ENCODE measurements at regions not wholly inside any gene's neighbourhood (a gene's known extent, or its start where the extent isn't known, plus 50 kb on each side); places are given as distances from the start of the nearest gene placed in this dataset.

DNA sequence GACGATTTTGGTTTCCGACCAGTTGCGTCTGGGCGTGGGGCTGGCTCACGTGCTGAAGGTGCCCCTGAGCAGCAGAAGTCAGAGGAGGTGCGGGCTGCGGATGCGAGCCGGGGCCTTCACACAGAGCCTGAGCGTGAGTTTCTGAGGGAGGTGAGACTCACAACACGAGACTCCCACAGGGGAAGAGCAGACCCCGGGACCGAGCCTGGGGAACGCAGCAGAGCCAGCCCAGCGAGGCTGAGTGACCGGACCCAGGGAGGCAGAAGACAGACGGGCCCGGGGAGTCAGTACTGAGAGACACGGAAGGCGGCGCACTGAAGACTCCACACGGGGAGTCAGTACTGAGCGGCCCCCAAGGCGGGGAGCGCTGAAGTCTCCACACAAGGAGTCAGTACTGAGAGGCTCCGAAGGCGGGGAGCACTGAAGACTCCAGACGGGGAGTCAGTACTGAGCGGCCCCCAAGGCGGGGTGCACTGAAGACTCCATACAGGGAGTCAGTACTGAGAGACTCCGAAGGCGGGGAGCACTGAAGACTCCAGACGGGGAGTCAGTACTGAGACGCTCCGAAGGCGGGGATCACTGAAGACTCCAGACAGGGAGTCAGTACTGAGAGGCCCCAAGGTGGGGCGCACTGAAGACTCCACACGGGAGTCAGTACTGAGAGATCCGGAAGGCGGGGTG lies 77.8 kb downstream of the DLL1 start:
- no peak for DNase-seq

DNA sequence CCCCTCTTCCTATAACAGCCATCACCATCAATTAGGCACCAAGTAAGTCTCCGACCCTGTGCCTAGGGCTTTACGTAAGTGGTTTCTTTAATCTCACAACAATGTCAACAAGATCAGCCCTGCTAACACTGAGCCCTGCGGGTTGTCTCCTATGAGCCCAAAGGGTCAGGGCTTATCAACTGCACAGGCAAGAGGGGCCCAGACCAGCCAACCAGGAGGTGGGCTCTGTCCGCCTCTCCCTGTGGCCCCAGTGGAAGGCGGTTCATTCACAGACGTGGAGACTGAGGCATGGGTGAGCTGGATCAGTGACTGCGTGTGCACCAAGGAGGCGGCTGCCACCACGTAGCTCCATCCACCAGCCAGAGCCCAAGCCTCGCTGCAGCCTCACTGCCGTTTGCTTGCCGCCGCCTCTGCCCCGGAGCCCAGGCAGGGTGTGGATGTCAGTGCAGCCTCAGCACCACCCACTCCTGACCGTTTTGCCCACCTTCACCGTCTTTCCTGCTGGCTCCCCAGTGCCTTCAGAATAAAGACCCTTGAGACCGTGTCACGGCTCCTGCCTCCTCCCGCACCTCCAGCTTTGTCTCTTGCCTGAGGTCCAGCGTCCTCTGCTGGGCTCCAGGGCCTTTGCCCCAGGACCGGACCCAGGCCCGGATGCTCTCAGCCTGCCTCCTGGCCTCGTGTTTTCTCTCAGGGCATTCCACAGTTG lies 78.7 kb downstream of the DLL1 start:
- no peak for DNase-seq

DNA sequence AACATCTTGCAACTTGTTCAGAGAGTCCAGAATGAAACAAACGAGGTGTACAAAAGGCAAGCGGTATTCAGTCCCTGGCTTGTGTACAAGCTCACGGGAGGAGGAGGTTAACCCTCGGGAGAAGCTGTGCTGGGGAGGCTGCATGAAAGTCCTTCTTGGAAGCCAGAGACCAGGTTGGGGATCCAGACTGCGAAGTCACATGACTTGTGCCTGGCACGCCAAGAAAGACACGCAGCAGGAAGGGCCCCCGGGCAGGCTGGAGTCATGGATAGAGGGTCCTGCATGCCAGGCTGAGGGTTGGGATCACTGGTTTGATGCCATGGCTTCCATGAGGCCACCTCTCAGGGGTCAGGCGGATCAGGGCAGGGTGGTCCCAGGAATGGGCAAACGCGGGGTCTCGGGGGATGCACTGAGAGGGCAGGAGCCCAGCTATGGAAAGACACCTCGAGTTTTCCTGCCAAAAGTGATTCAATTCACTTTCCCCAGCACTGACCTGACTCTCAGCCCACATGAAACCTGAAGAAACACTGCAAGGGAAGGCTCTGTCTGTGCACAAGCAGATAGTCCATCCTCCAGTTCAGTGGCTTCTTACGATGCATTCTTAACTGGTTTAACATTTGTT lies 79.4 kb downstream of the DLL1 start:
- DNase-seq = no peak

DNA sequence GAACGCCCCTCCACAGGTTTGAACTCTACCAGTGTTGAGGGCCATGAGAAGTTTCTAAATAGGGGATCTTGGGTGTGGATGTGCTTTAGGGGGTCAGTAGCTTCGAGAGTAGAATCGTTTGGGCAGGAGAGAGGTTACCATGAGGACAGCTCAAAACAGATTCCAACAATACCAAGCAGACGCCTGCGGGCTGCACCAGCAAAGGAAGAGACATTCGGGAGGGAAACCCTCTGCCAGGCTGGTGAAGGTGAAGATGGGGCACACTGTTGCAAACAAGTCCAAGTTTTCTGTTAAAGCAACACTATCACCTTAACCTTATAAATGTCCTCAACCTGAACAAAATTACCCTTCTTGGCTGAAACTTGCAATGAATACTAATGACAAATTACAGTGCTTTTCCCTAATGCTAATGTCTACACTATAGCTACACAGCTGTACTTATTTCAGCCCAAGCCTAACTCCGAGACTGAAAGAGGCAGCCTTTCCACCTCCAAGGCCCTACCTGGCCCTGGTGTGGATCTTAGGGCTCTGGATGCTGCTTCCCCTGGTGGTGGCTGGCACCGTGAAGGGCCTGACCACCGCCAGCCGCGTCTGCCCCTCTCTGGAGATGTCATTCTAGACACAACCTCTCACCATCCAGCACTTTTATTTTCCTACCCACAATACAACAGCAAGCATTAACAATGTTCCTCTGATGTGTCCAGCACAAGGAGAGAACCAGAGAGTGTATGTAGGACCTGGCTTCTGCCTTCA lies 80.1 kb downstream of the DLL1 start:
- DNase-seq = no peak

DNA sequence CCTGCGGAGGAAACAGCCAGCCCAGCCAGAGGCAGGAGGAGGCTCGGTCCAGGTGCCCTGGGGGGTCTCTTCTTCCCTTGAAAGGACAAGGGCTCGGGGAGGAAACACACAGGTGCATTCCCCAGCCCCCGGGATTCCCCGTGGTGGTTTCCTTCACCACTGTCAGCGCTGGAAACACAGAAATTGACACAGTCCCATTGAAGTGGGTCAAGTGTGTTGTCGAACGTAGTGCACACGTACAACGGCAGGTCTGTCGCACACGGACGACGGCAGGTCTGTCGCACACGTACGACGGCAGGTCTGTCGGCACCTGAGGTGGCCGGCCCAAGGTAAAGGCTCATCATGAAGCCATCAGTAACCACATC lies 80.9 kb downstream of the DLL1 start:
- no peak for DNase-seq

DNA sequence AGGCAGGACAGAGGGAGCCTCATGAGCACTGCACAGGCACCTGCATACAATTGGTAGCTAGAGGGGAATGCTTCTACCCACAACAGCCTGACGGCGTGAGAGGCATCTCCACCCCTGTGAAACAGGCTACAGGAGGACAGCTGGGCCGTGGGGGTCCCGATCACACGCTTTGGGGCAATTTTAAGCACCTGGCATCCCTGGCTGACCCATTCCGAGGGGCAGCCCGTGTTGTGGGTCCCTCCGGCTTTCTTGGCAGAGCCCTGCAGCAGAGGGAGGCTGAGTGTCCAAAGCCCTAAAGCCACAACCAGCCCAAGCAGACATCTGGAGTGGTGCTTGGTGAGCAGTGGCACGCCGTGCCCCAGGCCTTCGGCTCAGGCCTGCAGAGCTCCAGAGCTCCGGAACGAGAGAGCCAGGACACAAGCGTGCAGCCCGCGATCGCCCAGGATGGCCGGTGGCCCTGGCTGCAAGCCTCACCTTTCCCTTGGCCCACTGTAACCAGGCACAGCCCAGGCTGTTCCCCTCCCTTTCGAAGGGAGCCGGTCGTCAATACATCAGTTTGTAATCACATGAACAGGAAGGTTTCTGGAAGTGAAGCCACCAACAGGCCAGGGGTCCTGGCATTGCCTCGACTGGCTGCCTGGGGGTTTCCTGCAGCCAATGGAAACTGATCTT lies 81.4 kb downstream of the DLL1 start:
- no peak for DNase-seq

DNA sequence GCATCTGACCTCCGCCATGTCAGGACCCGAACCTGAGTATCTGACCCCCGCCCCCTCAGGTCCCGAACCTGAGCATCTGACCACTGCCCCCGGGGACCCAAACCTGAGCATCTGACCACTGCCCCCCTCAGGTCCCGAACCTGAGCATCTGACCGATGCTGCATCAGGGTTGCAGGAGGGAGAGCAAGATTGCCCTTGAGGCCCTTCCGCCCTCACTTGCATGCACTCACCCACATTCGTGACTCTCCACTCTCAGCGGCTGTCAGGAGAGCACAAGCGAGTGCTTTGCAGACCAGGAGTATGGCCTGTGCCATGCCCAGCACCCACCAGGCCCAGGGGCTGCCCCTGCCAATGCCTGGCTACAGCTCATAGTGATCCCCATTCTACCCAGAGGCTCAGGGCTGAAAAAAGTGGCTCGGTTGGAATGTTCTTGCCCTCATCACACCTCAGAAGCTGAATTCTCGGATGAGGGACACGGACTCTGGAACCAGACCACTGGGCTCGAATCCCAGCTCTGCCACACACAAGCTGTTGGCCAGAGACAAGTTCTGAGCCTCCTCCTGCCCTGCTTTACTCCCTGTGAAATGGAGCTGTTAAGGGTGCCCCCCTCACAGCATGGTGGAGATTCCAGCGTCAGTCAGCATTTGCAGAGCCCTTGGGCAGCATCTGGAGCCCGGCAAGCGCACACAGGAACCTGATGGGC lies 82.1 kb downstream of the DLL1 start:
- DNase-seq = no peak

DNA sequence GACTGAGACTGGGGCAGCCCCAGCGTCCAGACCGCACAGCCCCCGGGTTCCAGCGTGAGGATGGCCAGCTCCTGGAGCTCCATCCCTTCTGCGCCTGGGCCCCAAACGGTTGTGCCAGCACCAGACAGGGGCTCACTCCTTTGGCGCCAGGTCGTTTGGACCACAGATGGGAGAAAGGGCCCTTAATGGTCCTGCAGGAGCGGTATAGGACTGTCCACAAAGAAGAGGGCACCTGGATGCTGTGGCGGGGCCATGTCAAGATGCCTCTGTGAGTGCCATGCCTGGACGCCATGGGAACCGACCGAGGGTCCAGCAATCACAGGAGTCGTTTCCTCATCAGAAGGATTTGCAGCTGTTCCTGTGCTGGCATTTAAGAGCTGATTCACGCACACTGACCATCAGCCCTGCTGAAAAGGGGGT lies 82.7 kb downstream of the DLL1 start:
- no peak for DNase-seq

DNA sequence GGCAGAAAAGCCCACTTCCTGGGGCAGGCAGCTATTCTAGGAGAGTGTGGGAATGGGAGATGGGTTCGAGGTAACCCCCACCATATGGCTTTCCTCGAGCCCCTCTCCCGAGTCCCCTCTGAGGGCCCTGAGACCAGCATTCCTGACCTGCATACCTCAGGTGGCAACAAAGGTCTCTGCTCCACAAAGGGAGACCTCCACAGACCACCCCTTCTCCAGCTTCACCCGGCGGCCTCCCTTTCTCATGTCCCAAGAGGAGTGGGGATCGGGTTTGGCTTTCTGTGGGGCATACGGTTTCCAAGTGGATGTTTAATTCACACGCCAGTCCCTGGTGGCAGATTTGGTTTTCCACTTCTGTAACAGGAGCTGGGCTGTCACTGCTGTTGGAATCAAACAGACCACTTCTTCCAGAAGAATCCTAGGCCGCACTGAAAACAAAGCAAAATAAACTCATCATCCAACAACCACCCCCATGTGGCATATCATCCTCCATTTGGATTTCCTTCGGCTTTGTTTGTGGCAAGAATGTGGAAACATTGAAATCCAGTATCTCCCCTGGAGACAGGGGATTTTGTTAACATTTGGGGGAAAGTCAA lies 83.2 kb downstream of the DLL1 start:
- peak; percentile 40 for DNase-seq

DNA sequence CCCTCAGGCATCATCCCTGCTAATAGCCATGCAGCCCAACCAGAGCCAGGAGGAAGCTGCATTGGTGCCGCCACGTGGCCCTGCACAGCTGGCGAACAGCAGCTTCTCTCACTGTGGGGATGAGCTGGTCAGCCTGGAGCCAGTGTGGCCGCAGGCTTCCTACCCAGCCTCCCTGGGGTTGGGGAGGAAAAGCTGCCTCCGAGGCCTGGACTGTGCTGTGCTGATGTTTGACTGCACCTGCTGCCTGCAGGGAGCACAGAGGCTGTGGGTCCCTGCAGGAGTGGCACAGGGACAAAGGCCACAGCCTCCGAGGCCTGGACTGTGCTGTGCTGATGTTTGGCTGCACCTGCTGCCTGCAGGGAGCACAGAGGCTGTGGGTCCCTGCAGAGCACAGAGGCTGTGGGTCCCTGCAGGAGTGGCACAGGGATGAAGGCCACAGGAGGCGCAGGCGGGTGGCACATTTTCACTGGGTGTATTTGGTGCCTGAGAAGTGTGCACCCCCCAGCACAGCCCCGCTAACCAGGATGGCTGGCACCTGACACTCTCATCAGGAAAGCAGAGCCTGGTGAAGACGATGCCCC lies 83.9 kb downstream of the DLL1 start:
- DNase-seq = no peak

DNA sequence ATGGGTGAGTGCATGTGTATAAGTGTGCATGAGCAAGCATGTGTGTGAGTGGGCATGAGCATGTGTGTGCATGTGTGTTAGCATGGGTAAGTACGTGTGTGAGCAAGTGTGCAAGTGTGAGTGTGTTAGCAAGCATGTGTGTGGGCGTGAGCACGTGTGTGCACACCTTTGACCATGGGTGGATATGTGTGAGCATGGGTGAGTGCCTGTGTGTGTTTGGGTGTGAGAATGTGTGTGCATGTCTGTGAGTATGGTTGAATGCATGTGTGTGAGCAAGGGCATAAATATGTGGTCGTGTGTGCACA lies 84.6 kb downstream of the DLL1 start:
- no peak for DNase-seq

DNA sequence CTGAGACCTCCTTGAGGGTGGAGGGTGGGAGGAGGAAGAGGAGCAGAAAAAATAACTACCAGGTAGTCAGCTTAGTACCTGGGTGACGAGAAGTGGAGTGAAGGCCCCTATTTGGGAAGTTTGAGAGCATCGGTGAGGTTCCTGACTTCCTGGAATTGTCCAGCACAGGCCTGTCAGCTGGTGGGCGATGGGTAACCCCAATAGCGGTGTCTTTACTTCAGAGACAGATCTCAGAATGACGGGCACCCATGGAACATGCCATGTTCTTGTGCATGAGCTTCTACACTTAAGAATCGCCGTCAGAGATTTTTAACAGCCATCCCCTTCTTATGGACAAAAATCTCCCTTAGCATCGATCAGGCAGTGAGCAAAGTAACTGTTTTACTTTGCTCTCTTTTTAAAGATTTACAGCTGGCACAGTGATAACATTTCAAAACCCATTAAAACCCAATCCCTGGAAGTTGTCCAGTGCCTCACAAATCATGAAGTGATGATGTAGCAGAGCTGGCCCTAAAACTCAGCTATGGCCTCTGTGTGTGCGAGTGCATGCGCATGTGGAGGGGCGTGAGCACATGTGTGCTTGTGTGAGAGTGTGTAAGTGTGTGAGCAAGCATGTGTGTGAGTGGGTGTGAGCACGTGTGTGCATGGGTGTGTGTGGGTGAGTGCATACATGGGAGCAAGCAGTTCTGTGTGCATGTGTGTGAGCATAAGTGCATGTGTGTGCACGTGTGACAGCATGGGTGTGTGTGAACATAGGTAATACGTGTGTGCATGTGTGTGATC lies 85.2 kb downstream of the DLL1 start:
- DNase-seq = no peak

DNA sequence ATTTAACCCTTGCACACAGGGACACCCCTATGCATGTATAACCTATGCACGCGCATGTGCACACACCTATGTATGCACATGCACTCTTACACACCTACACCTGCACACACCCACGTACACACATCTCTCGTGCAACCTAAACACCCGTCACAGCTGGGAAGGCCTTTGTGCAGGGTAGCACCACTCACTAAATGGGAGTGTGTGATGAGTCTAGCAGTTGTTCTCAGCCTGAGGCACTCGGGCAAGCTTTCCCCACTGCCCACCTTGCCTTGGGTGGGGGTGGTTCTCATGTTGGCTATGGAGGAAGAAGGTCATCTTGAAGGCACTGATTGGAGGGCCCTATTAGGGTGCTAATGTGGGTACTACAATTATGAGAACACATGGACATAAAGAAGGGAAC lies 85.8 kb downstream of the DLL1 start:
- no peak for DNase-seq

DNA sequence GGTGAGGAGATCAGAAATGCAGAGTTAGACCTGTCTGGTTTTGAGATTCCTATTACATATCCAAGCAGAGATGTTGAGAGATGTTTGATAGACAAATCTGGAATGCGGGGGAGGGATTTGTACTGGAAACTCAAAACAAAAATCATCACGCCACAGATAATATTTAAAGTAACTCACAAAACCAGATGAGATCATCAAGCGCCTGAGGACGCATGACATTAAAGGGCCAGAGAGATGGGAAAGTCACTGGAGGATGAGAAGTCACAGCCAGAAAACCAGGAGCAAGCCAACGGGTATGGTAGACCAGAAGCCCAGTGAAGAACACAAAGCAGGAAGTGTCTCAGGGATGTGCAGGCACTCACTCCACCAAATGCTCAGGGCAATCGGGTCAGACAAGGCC lies 87.7 kb downstream of the DLL1 start:
- no peak for DNase-seq

DNA sequence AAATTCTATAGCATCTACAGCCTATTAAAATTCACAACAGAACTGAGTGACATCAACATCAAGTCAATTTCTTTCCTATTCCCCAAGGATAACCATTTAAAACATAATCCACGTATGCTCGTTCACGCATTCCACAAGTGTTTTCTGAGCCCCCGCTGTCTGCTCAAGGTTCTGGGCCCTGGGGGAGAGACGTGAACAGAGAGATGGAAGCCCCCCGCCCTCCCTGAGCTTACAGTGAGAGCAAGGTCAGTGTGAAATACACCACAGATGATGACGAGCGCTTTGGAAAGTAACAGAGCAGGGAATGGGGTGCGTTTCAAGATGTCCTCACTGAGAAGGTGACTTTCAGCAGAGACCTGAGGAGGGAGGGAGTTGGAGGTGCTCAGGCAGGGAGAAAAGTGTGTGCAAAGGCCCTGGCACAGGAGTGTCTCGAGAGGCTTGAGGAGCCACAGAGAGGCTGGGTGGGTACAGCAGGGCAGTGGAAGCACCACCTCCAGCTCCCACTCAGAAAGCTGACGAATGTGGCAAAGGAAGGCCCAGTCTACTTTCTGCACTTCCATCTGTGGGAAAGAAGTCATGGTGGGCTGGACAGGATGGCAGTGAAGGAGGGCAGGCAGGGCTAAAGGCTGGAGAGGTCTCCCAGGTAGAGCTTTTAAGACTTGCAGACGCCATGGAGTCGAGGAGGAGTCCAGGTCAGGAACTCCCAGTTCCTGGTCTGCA lies 88.3 kb downstream of the DLL1 start:
- no peak for DNase-seq

DNA sequence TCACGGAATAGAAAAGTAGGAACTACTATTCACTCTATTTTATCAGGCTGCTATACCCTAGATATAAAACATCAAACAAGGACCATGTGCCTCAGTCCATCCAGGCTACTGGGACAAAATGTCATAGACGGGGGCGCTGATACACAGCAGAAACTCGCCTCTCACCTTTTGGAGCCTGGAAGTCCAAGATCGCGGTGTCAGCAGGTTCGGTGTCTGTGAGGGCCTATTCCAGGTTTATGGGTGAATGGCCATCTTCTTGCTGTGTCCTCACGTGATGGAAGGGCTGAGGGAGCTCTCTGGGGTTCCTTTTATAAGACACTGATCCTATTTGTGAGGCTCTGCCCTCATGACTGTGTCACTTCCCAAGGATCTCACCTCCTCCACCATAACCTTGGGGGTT lies 89.5 kb downstream of the DLL1 start:
- no peak for DNase-seq

DNA sequence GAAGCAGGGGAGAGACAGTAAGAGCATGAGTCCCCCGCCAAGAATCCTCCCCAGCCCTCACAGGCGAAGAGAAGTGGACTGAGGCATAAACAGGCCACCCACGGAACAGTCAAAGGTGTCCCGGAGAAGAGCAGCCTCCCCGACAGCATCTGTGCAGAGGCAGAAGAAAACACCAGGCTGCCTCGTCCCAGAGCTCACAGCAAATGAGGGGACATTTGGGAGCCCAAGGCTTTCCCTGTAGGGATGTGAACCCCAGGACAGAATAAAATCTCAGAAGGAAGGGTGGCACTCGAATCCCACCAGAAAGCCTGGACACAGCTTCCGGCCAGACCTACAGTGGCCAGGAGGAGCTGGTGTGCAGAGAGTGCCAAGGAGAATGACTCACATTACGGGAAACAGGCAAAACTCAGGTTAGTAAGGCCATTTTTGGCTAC lies 90.4 kb downstream of the DLL1 start:
- DNase-seq = no peak

DNA sequence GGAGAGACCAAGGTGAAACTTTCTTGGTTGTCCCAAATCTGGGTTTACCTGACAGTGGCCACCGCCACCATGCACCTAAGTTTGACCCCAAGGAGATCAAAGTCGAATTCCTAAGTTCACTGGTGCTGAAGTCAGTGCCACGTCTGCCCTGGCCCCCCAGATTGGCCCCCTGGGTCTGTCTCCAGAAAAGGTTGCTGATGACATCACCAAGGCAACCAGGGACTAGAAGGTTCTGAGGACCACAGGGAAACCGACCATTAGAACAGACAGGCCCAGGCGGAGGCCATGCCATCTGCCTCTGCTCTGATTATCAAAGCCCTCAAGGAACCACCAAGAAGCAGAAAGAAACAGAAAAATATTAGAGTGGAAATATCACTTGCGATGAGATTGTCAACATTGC lies 91.2 kb downstream of the DLL1 start:
- DNase-seq = no peak

DNA sequence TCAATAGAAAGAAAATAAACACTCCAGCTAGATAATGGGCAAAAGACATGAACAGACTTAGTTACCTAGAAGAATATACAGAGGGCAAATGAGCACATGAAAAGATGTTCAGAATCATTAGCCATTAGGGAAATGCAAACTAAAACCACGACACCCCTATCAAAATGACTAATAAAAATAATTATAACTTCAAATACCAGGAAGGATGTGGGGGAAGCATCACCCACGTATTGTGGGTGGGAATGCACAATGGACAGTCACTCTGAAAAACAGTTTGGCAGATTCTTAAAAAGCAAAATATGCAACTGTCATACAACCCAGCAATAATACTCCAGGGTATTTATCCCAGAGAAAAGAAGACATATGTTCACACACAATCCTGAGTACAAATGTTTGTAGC lies 92.6 kb downstream of the DLL1 start:
- no peak for DNase-seq

DNA sequence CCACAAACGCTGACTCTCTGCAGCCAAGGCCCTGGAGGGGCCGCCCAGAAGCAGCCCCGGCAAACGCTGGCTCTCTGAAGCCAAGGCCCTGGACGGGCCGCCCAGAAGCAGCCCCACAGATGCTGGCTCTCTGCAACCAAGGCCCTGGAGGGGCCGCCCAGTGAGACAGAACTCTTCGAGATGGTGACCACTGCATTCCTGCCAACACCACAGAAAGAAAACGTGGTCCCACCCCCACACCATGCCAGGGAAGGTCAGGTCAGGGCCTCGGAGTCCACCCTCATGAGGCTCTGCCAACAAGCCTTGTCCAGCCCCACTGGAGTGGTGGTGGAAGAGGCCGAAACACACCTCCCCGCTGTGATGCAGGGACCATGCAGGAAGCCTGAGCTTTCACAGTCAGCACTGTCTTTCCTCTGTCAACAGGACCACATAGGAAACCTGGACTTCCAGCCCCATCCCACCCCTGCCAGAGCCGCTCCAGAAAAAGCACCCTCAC lies 97.5 kb downstream of the DLL1 start:
- no peak for DNase-seq

All from eye (tissue), 1 donor.